CD4-positive, alpha-beta T cell treated with Interleukin-15 for 4 hours (primary cell): ENCODE measurements at regions not wholly inside any gene's neighbourhood (a gene's known extent, or its start where the extent isn't known, plus 50 kb on each side); places are given as distances from the start of the nearest gene placed in this dataset.
"Not testable (repeated sequence)": the region's sequence is repeated elsewhere in the genome, so short reads cannot be mapped to it uniquely, and the experiment has no call there.

Source experiments
- DNase-seq: peaks from one replicate; pipeline ENCODE4 v3.0.0-alpha.2; 2020; ENCODE audit warnings: low spot score

DNA sequence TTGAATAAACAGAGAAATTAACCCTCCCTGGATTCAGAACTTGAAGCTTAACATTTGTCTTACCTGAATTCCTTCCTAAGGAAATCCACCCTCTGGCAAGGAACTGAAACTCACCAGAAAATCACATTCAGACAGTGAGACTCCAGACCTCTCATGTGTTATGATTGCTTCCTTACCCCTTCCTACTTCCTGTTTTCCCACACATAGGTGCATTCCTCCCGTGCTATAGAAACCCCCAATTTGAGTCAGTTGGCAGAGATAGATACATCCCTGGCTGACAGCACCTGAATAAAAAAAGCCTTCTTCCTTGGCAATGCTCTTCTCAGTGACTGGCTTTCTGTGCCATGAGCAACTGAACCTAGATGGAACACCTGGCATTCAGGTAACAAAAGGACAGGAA, 157.0 kb upstream of the SMIM31 start:
- no peak for DNase-seq

DNA sequence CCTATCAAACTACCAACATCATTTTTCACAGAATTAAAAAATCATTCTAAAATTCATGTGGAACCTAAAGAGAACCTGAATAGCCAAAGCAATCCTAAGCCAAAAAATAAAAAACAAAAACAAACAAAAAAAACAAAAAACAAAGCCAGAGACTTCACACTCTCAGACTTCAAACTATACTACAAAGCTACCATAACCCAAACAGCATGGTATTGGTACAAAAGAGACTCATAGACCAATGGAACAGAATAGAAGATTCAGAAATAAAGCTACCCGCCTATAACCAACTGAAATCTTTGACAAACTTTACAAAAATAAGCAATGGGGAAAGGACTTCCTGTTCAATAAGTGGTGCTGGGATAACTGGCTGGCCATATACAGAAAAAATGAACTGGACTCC, 152.3 kb upstream of the SMIM31 start:
- DNase-seq = no peak

DNA sequence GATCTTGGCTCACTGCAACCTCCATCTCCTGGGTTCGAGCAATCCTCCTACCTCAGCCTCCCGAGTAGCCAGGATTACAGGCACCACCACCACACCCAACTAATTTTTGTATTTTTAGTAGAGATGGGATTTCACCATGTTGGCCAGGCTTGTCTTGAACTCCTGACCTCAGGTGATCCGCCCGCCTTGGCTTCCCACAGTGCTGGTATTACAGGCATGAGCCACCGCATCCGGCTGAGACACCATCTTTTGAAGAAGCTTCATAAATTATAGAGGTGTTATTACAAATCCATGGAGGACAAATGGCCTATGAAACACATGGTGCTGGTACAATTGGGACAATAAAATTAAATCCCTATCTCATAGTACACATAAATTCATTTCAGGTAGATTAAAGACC, 148.1 kb upstream of the SMIM31 start:
- not testable (repeated sequence) for DNase-seq

DNA sequence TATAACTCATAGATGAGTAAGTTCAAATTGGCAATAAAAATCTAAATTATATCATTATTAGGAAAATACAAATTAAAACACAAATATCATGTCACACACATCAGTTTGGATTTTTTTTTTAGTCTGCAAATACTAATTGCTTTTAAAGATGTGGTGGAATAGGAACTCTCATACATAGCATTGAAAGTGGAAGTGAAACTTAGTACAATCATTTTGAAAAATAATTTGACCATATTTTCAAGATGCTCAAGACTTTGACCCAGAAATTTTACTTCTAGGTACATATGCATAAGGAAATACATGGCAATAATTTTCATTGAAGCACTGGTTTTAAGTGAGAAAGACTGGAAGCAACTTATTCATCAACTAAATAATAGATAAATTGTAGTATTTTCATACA, 147.5 kb upstream of the SMIM31 start:
- no peak for DNase-seq

DNA sequence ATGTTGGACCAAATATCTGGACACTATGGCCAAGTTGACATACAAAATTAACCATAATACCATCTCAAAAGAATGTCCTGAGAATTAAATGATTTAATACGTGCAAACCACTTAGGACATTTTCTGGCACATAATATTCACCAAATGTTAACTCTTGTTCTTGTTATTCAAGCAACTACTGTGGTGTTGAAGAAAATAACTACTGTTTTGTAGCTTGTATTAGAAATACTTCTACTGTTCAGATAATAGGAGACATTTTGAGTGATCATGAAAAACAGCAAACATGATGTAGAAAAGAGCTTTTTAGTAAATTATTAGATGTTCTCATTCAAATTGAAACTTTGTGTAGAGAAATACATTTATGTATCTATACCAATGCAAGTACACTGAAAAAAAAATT, 140.7 kb upstream of the SMIM31 start:
- no peak for DNase-seq

DNA sequence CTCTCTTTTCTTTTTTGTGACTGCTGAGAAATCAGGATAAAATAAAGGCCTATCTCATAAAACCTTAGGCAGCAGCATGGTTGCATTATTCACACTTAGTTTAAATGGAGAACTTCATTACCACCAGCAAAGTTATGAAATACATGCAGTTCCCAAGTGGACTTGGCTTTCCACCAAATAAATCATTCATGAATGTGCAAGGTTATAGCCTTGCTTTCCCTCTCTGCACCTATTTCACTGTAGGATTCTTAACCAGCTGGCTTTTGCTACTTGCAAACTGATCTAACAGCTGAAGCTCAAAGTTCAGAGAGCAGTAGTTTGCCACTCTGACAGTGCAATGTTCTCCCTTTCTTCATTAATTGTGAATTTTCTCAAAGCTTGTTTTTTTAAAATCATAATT, 140.1 kb upstream of the SMIM31 start:
- DNase-seq = no peak

DNA sequence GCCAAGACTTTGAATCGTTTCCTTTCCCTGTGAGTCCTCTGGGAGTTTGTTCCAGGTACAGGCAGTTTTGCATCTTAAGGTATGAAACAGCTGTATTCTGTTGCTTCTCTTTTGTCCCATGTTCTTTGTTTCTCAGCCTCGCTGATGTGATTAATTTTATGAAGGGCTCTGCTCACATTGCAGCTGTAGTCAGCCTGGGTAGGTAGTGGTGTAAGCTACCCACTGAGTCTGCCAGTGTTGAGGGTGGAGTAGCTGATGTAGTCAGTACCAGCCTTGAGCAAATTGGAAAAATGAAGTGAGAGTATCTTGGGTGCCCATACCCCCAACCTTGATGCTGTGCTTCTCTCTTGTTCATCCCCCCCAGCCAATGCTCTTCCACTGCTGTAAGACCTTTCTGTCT, 139.6 kb upstream of the SMIM31 start:
- DNase-seq = no peak

DNA sequence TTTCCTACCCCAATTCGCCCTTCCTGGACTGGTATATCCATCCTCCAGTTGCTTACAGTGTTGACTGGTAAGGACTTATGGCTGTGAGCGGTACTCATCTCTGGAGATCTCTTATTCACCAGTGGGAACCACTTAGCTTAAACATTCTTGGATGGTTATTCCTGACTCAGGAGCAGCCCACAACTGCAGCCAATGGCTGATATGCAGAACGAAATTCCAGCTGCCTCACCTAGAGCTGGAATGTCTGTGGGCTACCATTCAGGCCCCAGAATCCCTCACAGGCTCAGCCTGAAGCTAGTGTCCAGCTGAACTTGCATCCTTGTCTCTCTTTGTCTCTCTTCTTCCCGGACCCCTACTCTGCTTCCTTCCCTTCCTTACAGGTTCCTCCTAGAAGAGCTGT, 138.9 kb upstream of the SMIM31 start:
- no peak for DNase-seq

DNA sequence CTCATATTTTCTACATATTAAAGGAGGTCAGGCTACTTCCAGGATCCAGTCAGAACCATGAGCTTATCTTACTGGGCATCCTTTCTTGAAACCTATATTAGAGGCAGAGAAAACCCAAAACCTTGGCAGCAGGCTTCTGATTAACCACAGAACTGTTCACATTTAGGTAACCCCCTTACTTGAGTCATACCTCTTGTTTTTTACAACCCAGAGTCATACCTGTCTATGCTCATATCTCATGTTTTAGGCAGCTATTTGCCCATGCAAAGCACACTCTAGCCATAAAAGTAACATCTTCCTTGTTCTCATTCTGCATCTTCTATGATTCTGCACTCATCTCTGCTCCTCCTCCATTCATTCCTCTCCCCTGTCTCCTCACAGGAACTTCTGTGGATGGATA, 138.0 kb upstream of the SMIM31 start:
- no peak for DNase-seq

DNA sequence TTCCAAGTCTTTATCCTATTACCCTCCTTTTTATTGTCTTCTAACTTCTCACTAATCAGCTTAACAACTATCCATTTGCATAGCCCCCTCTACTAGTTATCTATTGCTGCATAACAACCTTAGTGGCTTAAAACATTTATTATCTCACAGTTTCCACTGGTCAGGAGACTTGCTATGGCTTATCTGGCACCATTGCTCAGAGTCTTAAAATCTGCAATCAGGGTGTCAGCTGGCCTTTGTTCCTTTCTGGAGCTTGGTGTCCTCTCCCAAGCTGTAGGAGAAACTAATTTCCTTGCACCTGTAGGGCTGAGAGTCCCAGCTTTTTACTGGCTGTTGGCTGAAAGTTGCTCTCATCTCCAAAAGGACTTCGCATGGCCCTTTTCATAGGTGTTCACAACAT, 137.0 kb upstream of the SMIM31 start:
- DNase-seq = no peak

DNA sequence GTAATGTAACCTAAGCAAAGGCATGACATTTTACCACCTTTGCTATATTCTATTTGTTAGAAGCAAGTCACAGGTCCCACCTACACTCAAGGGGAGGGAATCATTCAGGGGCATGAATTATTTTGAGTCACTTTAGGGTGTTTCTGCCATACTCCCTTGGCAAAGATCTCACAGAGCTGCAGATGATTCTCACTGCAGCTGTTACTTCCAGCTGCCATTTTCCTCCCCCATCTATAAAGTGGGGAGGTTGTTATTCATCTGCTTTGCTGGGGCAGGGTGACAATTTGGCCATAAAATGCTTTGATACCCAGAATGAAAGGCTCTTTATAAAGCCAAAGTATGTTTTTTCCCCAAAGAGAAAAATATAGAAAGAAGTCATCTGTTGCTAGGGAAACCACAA, 136.5 kb upstream of the SMIM31 start:
- DNase-seq = no peak

DNA sequence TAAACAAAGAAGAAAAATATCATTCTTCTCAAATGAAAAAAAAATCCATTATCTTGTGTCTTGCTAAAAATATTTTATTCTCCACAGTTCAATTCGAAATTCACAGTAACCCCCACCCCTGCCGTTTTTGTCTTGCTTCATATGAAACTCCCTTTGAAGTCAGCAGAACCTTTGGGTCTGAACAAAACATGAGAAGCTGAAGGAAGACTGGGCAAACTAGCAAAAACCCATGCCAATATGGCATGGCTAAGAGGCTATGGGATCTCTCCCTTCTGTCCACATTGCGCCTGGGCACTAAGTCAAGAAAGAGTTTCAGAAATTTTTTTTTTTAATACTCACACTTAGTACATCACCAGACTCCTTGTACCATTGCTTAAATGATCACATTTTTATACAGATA, 136.0 kb upstream of the SMIM31 start:
- no peak for DNase-seq

DNA sequence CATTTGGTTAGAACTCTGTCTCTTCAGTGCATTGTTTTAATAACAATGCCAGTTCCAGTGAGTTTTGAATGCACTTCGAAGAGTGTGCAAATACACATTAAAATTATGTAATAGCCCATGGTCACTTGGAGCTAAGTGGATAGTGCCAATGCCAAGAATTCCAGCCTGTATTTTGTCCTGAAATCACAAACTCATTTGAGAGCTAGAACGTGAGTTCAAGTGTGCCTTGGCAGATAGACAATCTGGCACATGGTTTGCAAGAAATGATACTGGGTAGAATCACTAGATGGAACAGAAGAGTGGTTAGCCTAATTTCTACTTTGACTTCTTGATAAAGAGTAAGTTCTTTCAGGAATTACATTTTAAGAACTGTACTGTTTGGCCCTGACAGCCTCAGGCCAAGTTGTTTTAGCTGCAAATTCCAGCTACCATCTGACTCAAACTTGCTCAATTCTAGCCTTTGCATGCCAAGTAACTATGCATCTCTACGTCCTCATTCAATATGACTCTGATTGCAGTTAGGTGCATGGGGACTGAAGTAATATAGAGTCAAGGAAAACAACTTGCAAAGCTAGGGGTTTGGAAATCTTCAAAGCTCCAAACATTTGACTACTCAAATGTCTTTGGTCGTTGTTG, 131.9 kb upstream of the SMIM31 start:
- no peak for DNase-seq

DNA sequence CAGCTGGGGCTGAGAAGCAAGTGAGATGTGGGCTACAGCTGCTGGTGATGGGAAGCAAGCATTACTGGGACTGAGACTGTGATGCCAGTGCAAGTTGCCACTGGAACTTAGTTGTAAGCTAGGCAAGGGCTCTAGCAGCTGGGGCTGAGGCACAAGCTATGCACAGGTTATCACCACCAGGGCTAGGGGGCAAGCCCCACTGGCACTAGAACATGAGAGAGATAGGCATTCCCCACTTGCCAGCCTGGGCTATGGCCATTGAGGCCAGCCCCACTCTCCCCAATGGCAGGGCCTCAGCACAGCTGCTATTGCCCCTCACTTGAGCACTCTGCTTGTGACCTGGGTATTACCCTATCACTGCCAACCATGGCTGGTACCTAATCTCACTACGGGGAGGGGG, 130.8 kb upstream of the SMIM31 start:
- no peak for DNase-seq

DNA sequence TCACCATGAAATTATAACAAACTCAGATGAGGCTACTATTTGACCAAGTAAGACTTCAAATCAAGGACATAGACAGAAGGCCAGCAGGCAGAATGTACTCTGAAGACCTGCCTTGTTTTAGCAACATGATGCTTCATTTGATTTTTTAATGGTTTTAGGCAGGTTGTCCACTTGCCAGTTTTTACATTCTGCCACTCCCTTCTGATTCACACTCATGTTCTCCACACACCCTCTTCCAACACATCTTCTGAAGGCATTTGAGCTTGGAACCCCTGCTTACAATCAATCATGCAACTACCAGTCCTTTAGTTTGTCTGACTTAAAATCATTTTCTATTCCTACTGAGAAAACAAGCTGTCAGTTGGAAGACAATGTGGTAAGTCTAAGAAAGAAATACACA, 114.9 kb upstream of the SMIM31 start:
- DNase-seq = no peak

DNA sequence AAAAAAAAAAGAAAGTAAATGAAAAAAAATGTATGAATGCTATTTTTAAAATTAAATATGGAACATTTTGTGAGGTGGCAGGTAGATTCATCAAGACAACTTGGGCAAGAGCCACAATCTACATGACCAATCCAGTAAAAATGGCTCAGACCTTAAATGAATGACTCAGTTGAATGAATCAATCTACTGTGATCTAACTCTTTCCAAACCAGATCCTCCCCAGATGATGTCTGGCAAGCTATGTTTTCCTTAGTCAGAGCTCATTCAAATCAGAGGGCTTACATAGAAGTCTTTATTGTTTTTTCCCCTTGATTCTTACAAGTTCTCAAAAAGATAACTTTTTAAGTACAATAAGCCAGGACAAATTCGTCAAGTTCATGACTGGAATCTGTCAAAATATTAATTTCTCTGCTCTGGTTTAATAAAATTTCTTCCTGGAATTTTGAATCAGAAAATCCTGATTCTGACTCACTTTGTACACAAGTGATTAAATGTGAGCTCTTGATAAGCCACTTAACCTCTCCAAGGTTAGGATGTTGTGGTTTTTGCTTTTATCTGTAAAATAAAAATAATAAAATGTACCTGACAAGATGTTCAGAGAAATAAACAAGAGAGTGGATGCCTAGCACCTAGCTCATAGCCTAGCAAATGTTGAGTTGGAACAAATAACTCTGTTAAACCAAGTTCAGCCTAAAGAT, 105.6 kb upstream of the SMIM31 start:
- DNase-seq = no peak

DNA sequence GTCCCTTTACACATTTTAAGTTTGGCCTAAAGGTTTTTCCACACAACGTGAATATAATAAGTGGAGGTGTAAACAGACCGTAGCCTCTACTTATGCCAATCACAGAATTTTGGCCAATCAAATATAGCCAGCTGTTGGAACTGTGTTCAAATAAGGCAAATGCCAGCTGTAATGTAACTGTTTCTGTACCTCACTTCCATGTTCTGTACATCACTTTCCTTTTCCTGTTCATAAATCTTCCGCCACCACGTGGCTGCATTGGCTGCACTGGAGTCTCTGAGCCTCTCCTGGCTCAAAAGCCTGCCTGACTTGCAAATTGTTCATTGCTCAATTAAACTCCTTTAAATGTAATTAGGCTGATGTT, 105.1 kb upstream of the SMIM31 start:
- no peak for DNase-seq

DNA sequence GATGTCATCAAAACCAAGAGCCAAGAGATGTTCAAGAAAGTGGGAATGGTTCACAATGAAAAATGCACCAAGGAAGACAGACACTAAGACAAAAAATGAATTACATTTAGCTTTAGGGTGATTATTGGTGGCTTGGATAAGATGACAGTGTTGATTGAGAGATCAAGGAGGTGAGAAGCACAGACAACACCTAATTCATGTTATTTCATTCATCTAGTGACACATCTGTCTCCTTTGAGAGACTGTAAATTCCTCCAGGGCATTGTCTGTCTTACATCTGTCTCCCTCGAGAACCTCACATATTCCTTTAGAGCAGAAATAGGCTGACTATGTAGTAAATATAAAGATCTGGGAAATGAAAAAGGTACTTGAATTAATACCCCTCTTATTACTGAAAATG, 94.2 kb upstream of the SMIM31 start:
- no peak for DNase-seq

DNA sequence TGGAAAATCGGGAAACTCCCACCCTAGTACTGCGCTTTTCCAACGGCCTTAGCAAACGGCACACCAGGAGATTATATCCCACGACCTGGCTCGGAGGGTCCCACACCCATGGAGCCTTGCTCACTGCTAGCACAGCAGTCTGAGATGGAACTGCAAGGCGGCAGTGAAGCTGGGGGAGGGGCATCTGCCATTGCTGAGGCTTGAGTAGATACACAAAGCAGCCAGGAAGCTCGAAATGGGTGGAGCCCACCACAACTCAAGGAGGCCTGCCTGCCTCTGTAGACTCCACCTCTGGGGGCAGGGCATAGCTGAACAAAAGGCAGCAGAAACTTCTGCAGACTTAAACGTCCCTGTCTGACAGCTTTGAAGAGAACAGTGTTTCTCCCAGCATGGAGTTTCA, 77.8 kb upstream of the SMIM31 start:
- not testable (repeated sequence) for DNase-seq

DNA sequence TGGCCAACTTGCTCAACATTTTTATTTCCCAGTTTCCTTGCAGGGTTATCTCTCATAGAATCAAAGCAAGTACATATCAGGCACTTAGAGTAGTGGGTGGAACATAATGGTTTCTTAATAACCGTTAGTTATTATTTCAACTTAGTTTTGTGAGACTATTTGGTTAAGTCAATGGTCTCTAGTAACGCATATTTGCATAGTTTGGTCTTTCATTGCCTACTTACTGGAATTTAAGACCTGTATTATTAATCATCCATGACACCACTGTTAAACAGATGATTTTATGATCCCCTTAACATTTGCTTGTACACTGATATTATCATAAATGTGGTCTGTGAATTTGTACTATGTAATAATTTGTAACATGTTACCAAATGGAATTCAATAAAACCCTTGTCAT, 70.9 kb upstream of the SMIM31 start:
- no peak for DNase-seq

DNA sequence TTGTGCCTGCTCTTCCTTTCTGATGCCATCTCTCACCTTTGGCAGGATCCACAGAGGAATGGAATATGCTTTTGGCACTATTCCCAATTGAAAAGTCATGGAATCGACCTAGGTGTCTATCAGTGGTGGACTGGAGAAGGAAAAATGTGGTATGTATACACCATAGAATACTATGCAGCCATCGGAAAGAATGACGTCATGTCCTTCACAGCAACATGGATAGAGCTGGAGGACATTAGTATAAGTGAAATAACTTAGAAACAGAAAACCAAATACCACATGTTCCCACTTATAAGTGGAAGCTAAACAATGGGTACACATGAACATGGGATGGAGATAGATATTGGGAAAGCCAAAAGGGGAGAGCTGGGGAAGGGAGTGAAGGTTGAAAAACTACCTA, 58.3 kb upstream of the SMIM31 start:
- DNase-seq = no peak

DNA sequence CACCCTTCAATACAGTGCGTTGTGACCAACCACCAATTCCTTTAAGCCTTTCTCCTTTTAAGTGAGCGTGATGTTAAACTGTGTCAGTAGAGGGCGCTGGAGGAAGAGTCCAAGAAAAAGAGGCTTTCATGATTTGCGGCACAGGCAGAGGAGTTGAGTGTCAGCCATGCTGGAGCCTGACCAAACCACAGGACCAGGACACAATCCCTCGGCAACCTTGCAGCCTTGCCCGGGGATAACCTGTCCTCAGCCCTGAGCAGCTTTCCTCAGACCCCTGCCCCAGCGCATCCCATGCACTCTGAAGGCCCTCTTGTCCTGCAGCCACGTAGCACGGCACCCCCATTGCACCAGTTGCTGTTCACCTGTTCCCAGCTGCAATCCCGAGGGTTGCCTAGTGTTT, 53.5 kb upstream of the SMIM31 start:
- no peak for DNase-seq

DNA sequence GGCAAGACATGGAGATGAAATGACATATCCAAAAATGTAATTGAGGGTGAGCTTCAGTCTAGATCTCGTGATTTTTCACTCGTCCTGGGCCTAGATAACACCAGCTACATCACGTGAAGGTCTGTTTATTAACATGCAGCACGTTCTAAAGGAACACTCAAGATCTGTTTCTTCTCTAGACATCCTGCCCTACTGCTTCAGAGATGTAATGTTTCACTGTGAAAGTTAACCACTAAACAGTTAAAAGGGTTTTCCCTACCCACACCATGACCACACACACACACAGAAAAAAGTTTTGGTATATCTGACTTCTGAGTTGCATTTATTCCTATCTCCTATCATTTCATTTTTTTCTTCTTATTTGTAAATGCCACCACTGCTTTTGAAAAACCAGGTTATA, 52.3 kb upstream of the SMIM31 start:
- no peak for DNase-seq
